ENCODE measurements at regions not wholly inside any gene's neighbourhood (a gene's known extent, or its start where the extent isn't known, plus 50 kb on each side); places are given as distances from the start of the nearest gene placed in this dataset.
"Not testable (repeated sequence)": the region's sequence is repeated elsewhere in the genome, so short reads cannot be mapped to it uniquely, and the experiment has no call there.

- DNase-seq, result not testable (repeated sequence)
Observed at GRCh38 chr10:42533866-42534265, 104.5 kb downstream of the ZNF33B start.

DNA sequence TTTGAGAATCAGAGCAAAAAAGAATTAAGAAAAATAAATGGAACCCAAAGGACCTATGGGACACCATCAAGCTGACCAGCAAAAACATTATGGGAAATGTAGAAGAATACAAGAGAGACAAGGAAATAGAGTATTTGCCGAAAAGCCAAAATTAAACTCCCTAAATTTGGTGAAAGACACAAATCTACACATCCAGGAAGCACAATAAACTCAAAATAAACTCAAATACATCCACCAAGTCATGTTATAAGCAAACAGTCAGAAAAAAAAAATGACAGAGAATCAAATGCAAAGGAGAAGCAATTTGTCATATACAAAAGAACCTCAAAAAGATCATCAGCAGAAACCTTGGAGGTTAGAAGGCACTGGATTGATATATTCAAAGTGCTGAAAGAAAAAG, 105.4 kb downstream of the ZNF33B start:
- no peak for DNase-seq

- no peak for DNase-seq
Observed at GRCh38 chr10:42523098-42523497, 115.3 kb downstream of the ZNF33B start.

DNA sequence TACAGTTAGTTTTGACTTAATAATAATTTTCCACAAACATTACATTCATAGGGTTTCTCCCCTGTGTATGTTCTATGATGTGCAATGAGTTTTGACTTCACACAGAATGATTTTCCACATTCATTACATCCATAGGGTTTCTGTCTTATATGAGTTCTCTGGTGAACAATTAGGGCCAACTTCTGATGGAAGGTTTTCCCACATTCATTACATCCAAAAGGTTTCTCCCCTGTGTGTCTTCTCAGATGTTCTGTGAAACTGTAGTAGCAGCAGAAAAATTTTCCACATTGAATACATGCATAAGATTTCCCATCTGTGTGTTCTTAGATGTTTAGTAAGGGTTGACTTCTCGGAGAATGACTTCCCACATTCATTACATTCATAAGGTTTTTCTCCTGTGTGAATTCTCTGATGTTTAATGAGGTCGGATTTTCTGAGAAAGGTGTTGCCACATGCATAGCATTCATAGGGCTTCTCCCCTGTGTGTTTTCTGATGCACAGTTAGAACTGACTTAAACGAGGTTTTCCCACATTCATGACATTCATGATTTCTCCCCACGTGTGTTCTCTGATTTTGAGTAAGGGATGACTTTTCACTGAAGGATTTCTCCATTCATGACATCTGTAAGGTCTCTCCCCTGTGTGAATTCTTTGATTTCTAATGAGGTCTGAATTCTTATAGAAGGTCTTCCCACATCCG, 118.5 kb downstream of the ZNF33B start:
- DNase-seq, result no peak

DNA sequence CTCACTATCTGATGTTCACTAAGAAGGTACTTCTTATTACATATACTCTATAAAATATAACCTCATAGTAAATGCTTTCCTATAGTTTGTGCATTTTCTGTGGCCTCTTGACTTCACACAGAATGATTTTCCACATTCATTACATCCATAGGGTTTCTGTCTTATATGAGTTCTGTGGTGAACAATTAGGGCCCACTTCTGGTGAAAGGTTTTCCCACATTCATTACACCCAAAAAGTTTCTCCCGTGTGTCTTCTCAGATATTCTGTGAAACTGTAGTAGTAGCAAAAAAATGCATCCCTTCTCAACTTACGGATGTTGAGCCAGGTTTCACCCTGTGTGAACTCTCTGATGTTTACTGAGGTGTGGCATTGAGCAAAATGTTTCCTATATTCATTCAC, 119.3 kb downstream of the ZNF33B start:
- DNase-seq, result no peak

DNA sequence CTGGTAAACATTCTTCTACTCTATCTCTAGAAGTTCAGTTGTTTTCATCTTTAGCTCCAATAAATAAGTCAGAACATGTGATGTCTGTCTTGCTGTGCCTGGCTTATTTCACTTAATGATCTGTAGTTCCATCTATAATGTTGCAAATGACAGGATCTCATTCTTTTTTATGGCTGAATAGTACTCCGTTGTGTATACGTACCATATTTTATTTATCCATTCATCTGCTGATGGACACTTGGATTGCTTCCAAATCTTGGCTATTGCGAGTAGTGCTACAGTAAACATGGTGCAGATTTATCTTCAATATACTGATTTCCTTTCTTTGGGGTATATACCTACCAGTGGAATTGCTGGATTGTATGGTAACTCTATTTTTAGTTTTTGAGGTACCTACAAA, 124.4 kb downstream of the ZNF33B start:
- no peak for DNase-seq

- DNase-seq, result no peak
Observed at GRCh38 chr10:42491801-42492200, 146.6 kb downstream of the ZNF33B start.

DNA sequence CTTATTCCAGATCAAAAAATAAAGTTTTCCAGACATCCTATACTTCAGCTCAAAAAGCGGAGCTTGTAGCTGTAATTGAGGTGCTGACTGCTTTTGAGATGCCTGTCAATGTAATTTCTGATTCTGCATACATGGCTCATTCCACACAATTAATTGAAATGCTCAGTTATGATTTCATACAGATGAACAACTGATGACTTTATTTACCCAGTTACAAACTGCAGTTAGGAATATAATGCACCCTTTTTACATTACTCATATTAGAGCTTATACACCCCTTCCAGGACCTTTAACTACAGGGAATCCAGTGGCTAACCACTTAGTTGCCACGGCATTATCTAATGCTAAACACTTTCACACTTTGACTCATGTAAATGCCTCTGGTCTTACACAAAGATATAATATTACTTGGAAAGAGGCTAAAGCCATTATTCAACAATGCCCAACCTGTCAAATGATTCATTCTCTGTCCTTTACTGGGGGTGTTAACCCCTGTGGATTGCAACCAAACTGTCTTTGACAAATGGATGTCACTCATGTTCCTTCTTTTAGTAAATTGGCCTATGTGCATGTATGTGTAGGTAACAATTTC, 147.3 kb downstream of the ZNF33B start:
- DNase-seq, result peak; percentile 23

- no peak for DNase-seq
Observed at GRCh38 chr10:42490368-42490767, 148.0 kb downstream of the ZNF33B start.

GRCh38 chr10:42488416-42488815, 150.0 kb downstream of the ZNF33B start:
- DNase-seq, result peak; percentile 38

GRCh38 chr10:42482411-42482810, 156.0 kb downstream of the ZNF33B start:
- peak; percentile 11 for DNase-seq

- DNase-seq, result no peak
Observed at GRCh38 chr10:42479057-42479456, 159.3 kb downstream of the ZNF33B start.

DNA sequence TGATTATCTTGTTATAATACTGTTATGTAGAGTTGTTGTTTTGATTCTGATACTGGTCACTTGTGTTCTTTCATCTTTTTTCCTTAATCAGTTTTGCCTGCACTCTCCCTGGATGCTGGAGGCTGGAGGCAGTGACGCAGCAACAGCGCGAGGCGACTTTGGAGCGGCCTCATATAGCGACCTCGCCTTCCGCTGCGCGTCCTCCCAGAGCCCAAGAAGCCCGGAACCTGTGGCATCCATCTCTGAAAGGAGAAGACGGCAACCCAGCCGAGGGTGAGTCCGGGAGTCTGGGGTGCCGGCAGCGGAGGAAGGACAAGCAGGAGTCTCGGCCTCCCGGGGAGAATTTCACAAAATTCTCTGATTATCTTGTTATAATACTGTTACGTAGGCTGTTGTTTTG, 161.2 kb downstream of the ZNF33B start:
- DNase-seq, result no peak

DNA sequence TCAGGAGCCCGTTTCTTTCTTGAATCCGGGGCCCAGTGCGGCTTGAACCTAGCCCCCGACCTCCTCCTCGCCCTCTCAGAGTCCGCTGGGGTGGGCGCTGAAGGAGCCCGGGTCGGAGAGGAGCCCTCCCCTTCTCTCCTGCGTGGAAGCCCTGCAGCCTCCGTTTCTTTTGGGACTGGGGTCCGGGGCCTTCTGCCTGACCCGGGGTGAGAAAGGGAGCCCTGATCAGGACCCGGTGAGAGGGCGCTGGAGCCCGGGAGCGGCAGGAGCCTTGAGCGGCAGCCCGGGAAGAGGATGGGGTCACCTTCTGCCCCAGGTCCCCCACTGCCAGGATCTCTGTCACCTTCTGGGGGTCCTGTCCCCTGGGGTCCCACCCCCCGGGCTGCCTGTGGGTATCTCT, 162.3 kb downstream of the ZNF33B start:
- DNase-seq, result no peak

DNA sequence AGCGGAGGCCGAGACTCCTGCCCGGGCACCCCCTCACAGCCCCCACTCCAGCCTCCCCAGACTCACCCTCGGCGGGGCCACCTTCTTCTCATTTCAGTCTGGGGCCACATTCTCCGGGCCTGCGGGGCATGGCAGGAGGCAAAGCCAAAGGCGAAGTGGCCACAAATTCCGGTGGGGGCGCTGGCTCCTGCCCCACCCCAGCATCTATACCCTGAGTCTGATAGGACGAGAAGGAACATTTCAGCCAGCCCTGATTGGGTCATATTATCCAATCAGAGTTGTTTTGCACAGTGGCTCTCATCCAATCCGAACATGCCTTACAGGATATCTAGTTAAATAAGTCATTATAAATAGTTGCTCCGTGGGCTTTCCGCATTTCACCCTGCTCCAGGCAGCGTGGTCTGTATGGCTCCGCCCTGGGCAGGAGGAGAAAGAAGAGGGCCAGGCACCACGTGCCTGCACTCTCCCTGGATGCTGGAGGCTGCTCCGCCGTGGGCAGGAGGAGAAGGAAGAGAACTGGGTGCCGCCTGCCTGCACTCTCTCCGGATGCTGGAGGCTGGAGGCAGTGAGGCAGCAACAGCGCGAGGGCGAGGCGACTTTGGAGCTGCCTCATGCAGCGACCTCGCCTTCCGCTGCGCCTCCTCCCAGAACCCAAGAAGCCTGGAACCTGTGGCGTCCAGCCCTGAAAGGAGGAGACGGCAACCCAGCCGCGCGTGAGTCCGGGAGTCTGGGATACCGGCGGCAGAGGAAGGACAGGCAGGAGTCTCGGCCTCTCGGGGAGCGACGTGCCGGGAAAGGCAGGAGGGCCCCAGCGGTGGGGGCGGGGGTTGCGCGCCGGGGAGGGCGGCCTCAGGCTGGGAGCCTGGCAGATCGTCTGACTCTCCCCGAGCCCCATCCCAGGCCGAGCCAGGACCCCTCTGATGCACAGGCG, 162.9 kb downstream of the ZNF33B start:
- peak; percentile 27 for DNase-seq

- DNase-seq, result no peak
Observed at GRCh38 chr10:42454313-42454712, 184.1 kb downstream of the ZNF33B start.

DNA sequence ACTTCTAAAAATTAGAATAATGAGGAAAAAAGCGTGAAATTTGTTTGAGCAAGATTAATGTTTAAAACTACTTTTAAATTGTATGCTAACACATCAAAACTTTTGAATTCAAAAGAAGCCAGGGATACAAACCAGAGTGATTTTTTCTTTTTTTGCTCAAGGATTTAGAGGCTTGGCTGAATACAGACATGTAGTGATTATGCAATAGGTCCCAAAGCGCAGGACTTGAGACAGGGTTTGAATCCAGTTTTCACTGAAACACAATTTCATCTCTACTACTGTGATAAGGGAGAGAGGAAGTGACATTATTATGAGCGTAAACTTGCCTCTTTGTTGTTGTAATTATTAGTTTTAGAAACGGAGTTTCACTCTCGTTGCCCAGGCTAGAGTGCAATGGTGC, 207.3 kb downstream of the ZNF33B start:
- no peak for DNase-seq

DNA sequence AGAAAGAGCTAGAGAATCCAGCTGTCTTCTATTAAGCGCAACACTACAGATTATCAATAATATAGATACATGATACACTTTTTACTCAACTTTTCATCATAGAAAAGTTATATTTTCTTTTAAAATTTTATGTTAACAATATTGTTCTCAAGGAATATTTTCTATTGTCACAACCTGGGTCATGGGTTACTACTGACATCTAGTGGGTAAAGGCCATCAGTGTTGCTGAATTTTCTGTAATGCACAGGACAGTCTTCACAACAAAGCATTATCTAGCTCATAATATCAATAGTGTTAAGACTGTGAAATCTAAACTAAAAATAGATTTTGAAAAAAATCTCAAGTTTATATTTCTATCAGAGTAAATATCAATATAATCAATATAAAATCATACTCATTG, 209.8 kb downstream of the ZNF33B start:
- DNase-seq, result no peak

GRCh38 chr10:42422911-42423310, 215.5 kb downstream of the ZNF33B start:
- DNase-seq, result no peak

- no peak for DNase-seq
Observed at GRCh38 chr10:42421812-42422211, 216.6 kb downstream of the ZNF33B start.

GRCh38 chr10:42419789-42420188, 218.6 kb downstream of the ZNF33B start:
- DNase-seq, result no peak

DNA sequence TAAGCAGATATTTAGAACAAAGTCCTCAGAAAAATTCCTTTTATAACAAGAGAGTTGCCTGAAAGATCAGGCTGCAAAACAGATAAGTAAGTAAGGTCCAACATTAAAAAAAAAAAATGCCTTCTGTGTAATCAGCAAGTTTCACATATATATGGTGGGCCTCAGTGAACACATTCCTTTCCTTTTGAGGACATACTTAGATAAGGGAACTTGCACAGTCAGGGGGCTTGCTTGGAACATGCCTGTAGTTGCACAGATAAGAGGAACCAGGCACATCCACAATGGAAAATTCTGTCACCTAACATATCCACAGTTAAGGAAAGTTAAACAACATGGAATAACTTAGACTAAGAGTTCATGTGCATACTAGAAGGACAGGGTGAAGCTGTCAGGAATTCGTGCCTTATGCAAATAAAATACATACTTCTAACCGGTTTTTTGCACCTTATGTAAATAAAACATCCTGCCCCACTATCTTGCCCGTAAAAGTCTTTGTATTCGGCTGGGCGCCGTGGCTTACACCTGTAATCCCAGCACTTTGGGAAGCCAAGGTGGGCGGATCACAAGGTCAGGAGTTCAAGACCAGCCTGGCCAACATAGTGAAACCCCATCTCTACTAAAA, 257.3 kb downstream of the ZNF33B start:
- DNase-seq, result no peak

DNA sequence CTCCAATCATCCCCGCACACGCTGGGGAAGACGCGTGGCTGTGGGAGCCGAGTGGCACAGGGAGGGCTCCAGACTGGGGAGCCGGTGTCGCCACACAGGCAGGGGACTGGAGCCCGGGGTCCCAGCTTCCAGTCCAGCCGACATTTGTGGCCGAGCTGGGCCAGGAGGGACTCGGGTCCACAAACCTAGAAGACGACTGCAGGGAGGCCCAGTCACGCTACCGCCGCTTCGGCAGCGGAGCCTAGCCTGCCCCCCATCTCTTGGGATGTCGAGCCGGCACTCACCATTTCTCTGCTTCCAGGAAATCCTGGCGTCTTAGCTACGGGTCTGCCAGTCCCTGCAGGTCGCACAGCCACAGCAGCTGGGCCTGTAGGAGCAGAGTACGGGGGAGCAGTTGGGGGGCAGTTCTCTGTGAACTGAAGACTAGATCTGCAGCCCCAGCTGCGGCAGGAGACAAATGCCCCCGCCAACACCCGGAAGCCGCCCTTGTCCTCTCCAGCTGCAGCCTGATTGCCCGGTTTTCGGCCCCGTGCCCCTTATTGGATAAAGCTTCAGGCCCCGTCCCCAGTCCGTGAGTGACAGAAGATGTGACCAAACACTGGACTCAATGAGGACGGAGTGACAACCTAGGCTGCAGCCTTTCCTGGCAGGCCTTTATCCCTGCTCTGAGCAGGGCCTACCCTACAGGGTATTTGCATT, 270.7 kb downstream of the ZNF33B start:
- peak; percentile 79 for DNase-seq
